CD4-positive, alpha-beta T cell (primary cell): ENCODE measurements at regions not wholly inside any gene's neighbourhood (a gene's known extent, or its start where the extent isn't known, plus 50 kb on each side); places are given as distances from the start of the nearest gene placed in this dataset.

ENCODE experiments used
- ATAC-seq: fragments of 200-7000 bp; cut with Tn5 transposase; one replicate; pipeline ENCODE4 v1.10.0; 2022; ENCODE audit warnings: mild to moderate bottlenecking; ENCODE audit not compliant: poor library complexity
- CTCF ChIA-PET: fragments of 350-600 bp; sonication (Branson Sonifier 250); formaldehyde crosslinking; loops from one replicate; lab custom pipeline; 2021; ENCODE audit warnings: antibody characterized with exemption, inconsistent platforms; lab: Charles Lee
- POLR2A ChIA-PET: fragments of 350-600 bp; sonication (Branson Sonifier 250); formaldehyde crosslinking; loops from one replicate; lab custom pipeline; 2021; ENCODE audit warnings: antibody characterized with exemption, inconsistent platforms; lab: Charles Lee
- DNase-seq, 14 experiments: peaks; one replicate each; pipeline ENCODE4 v3.0.0-alpha.2; 2013 to 2020; ENCODE audit warnings: mixed read lengths in 2 of 14
- H3K27ac ChIP-seq, 2 donors: one replicate each; pipeline versions ENCODE4 v1.5.1 to v1.7.0; 2013; ENCODE audit warnings: low read length in 2 of 2, low read depth in 1 of 2, mild to moderate bottlenecking in 1 of 2
- H3K27me3 ChIP-seq, 2 experiments: 1 replicate in 1 of 2; 2 replicates in 1 of 2; pipeline versions ENCODE4 v1.6.1 to v1.7.0; 2013; ENCODE audit warnings: low read length in 2 of 2, control low read depth in 1 of 2, mild to moderate bottlenecking in 1 of 2, moderate library complexity in 1 of 2; ENCODE audit not compliant: insufficient read depth in 2 of 2, control insufficient read depth in 1 of 2
- H3K36me3 ChIP-seq: one replicate; pipeline ENCODE4 v1.6.1; 2013; ENCODE audit warnings: low read length, control low read depth; ENCODE audit not compliant: insufficient read depth
- H3K4me1 ChIP-seq: one replicate; pipeline ENCODE4 v1.6.1; 2013; ENCODE audit warnings: low read length, control low read depth; ENCODE audit not compliant: insufficient read depth
- H3K4me3 ChIP-seq: one replicate; pipeline ENCODE4 v1.5.1; 2013; ENCODE audit warnings: mild to moderate bottlenecking, low read length, moderate library complexity
- H3K9me3 ChIP-seq, 2 experiments: 1 replicate in 1 of 2; 2 replicates in 1 of 2; pipeline versions ENCODE4 v1.6.1 to v1.7.0; 2013; ENCODE audit warnings: low read length in 2 of 2, mild to moderate bottlenecking in 2 of 2, control low read depth in 1 of 2, moderate library complexity in 1 of 2; ENCODE audit not compliant: control insufficient read depth in 1 of 2, insufficient read depth in 1 of 2
- H3K27ac Mint-ChIP-seq: one replicate; pipeline ENCODE4 v1.8.0; 2020; ENCODE audit warnings: mixed read lengths
- H3K27me3 Mint-ChIP-seq: one replicate; pipeline ENCODE4 v1.8.0; 2021; ENCODE audit warnings: mixed read lengths
- H3K36me3 Mint-ChIP-seq: one replicate; pipeline ENCODE4 v1.8.0; 2021; ENCODE audit warnings: low read depth, mixed read lengths
- H3K4me1 Mint-ChIP-seq: one replicate; pipeline ENCODE4 v1.8.0; 2021; ENCODE audit warnings: low read depth, mixed read lengths
- H3K4me3 Mint-ChIP-seq: one replicate; pipeline ENCODE4 v1.8.0; 2020; ENCODE audit warnings: mild to moderate bottlenecking, mixed read lengths
- H3K9me3 Mint-ChIP-seq: one replicate; pipeline ENCODE4 v1.8.0; 2020; ENCODE audit warnings: mixed read lengths
- CTCF ChIP-seq: fragments of 200-600 bp; IDR thresholded peaks from one replicate; pipeline ENCODE4 v1.8.0; 2022; ENCODE audit warnings: antibody characterized with exemption, mild to moderate bottlenecking
- intact Hi-C, 2 experiments: fragments of 100-400 bp; cut with DNase I in 1 of 2; cut with micrococcal nuclease in 1 of 2; formaldehyde crosslinking; loops; one replicate each; pipeline versions ENCODE4 v1.15.1 to v1.9.0; 2023 to 2025; cut with DNase I, micrococcal nuclease

GRCh38 chr6:43865086-43865485, 95.1 kb downstream of the VEGFA start:
- no peak overlapping the region for H3K27ac ChIP-seq
- Mint-ChIP-seq H3K27me3 (peaks cover 13% of the 10 kb centered on the region), H3K36me3 (no peaks in the 10 kb centered on the region), H3K4me3 (no peak overlapping the region), H3K9me3 (no peaks in the 10 kb centered on the region), H3K4me1 (no peaks in the 10 kb centered on the region), H3K27ac (no peak overlapping the region)
- no peak overlapping the region for H3K4me3 ChIP-seq
- no peaks in the 10 kb centered on the region for H3K4me1 ChIP-seq
- H3K36me3 ChIP-seq: no peaks in the 10 kb centered on the region
- no peak for ATAC-seq
- no peak for DNase-seq
- CTCF ChIA-PET: no interaction called here
- intact Hi-C loops: no loop called here
- no peak for TF ChIP-seq CTCF
- no peaks in the 10 kb centered on the region for H3K9me3 ChIP-seq
- POLR2A ChIA-PET: no interaction called here
- peaks cover 0 to 5% of the 10 kb centered on the region in 2 experiments for H3K27me3 ChIP-seq

- CTCF ChIA-PET: no interaction called here
- POLR2A ChIA-PET: no interaction called here
- Histone ChIP-seq H3K27ac (no peak overlapping the region), H3K4me3 (no peak overlapping the region), H3K36me3 (no peaks in the 10 kb centered on the region), H3K27me3 (peaks cover 0 to 5% of the 10 kb centered on the region in 2 experiments), H3K4me1 (no peaks in the 10 kb centered on the region), H3K9me3 (no peaks in the 10 kb centered on the region)
- H3K27me3 Mint-ChIP-seq: peaks cover 13% of the 10 kb centered on the region
- no peak for TF ChIP-seq CTCF
- no peak overlapping the region for H3K27ac Mint-ChIP-seq
- no peaks in the 10 kb centered on the region for H3K4me1 Mint-ChIP-seq
- H3K36me3 Mint-ChIP-seq: no peaks in the 10 kb centered on the region
- no peak overlapping the region for H3K4me3 Mint-ChIP-seq
- intact Hi-C loops: no loop called here
- ATAC-seq (no peak), DNase-seq (no peak)
- no peaks in the 10 kb centered on the region for H3K9me3 Mint-ChIP-seq
Observed at GRCh38 chr6:43862925-43863324, 92.9 kb downstream of the VEGFA start.

DNA sequence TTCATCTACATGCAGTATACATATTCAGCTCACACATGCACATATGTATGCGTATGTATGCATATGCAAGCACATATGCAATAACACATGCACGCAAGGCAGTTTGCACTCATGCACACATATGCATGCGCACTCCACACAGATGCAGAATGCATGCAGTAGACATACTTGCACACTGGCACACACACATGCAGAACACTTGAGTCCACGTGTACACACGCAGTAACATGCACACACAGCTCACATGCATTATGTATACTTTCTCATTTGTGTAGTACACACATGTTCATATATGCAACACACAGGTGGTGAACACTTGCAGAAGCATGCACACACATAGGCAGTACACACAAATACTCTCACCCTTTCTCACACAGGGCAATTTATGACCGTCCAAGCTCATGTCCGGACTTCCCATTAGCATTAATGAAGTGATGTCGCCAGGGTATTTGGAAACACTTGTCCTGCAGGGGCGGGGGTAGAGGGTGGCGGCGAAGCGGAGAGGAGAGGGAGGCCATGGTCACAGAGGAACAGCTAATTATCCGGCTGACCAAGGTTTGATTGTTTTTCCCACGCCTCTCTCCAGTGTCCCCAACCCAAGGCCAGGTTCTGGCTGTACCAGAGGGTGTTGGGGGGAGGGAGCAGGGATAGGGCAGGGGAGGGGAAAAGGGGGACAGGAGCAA, 91.3 kb downstream of the VEGFA start:
- H3K4me1 ChIP-seq: no peaks in the 10 kb centered on the region
- ChIA-PET CTCF (no interaction called here), POLR2A (no interaction called here)
- Mint-ChIP-seq H3K4me3 (no peak overlapping the region), H3K36me3 (no peaks in the 10 kb centered on the region), H3K4me1 (no peaks in the 10 kb centered on the region), H3K27me3 (peaks cover 9% of the 10 kb centered on the region), H3K27ac (no peak overlapping the region), H3K9me3 (no peaks in the 10 kb centered on the region)
- ATAC-seq (no peak), DNase-seq (no peak)
- H3K9me3 ChIP-seq: no peaks in the 10 kb centered on the region
- TF ChIP-seq CTCF: no peak
- no peak overlapping the region for H3K27ac ChIP-seq
- H3K4me3 ChIP-seq: no peak overlapping the region
- H3K36me3 ChIP-seq: no peaks in the 10 kb centered on the region
- intact Hi-C loops: no loop called here
- H3K27me3 ChIP-seq: peaks cover 0 to 5% of the 10 kb centered on the region in 2 experiments
